Stomach (tissue), 8 donors: ENCODE measurements at regions not wholly inside any gene's neighbourhood (a gene's known extent, or its start where the extent isn't known, plus 50 kb on each side); places are given as distances from the start of the nearest gene placed in this dataset.

Experiments used
- DNase-seq, 2 donors: peaks; one replicate each; pipeline versions ENCODE4 v3.0.0 to v3.0.0-alpha.2; 2013 to 2019
- H3K27ac ChIP-seq, 5 donors: fragments of 200-600 bp in 4 of 5; sonication (generic) in 4 of 5; one replicate each; pipeline ENCODE4 v1.5.1; 2013 to 2019; ENCODE audit warnings: mild to moderate bottlenecking in 1 of 5, moderate library complexity in 1 of 5
- H3K27me3 ChIP-seq, 3 donors: fragments of 200-600 bp; sonication (generic); one replicate each; pipeline ENCODE4 v1.5.1; 2017 to 2019; ENCODE audit warnings: mixed run types in 1 of 3
- H3K36me3 ChIP-seq, 4 donors: fragments of 200-600 bp; sonication (generic); 1 replicate in 3 of 4; 2 replicates in 1 of 4; pipeline ENCODE4 v1.5.1; 2016 to 2019
- H3K4me1 ChIP-seq, 4 donors: fragments of 200-600 bp; sonication (generic); one replicate each; pipeline ENCODE4 v1.5.1; 2016 to 2019
- H3K4me3 ChIP-seq, 4 donors: fragments of 200-600 bp; sonication (generic) in 3 of 4; one replicate each; pipeline ENCODE4 v1.5.1; 2016 to 2019; ENCODE audit warnings: mild to moderate bottlenecking in 1 of 4
- H3K9me3 ChIP-seq, 4 donors: fragments of 200-600 bp; sonication (generic); one replicate each; pipeline ENCODE4 v1.5.1; 2016 to 2019
- EP300 ChIP-seq: sonication (generic); formaldehyde crosslinking; IDR thresholded peaks from one replicate; pipeline ENCODE4 v1.6.1; 2017; ENCODE audit warnings: antibody characterized with exemption
- POLR2A ChIP-seq, 4 donors: fragments of 450-650 bp; IDR thresholded peaks; one replicate each; pipeline ENCODE4 v1.6.1; 2016; ENCODE audit warnings: antibody characterized with exemption in 4 of 4, control low read depth in 2 of 4, mild to moderate bottlenecking in 1 of 4, moderate library complexity in 1 of 4
- POLR2AphosphoS5 ChIP-seq, 3 donors: sonication (generic); formaldehyde crosslinking; IDR thresholded peaks; one replicate each; pipeline ENCODE4 v1.6.1; 2016; ENCODE audit warnings: antibody characterized with exemption in 3 of 3
- WGBS, 5 donors: extraction: QIAGEN DNeasy Blood & Tissue Kit in 3 of 5; methylation state at CpG; one replicate each; pipeline versions ENCODE4 v1.1.5 to v1.1.7; 2013 to 2018; 5-methylcytosine and 5-hydroxymethylcytosine counted together
- intact Hi-C: fragments of 100-400 bp; cut with DNase I; formaldehyde crosslinking; loops from one replicate; pipeline ENCODE4 v1.15.1; 2023; ENCODE audit warnings: low total_unique reads
- TF ChIP-seq, protein P1 (sequence below), 7 experiments: fragments of 450-650 bp in 4 of 7; fragments of 200-600 bp in 3 of 7; sonication (generic) in 3 of 7; IDR thresholded peaks; one replicate each; pipeline ENCODE4 v1.5.1; 2016 to 2019; ENCODE audit warnings: antibody characterized with exemption in 7 of 7, control low read depth in 2 of 7, mild to moderate bottlenecking in 1 of 7
- donor health status: healthy with polysubstance abuse.
- donor health status: Bipolar disorder and iron deficiency.
- donor health status: healthy.

GRCh38 chr20:19045371-19045770, 167.1 kb upstream of the SLC24A3 start:
- DNase-seq = no peak
- Histone ChIP-seq H3K27ac (no peak overlapping the region), H3K9me3 (no peaks in the 10 kb centered on the region), H3K27me3 (no peaks in the 10 kb centered on the region), H3K4me1 (peaks cover 4 to 29% (median 25%) of the 10 kb centered on the region in 4 donors), H3K36me3 (no peaks in the 10 kb centered on the region), H3K4me3 (no peak overlapping the region)
- 77 to 83% (median 80%) methylated on average over 4 of the region's 4 CpGs for WGBS, 5 donors
- TF ChIP-seq, protein P1, sequence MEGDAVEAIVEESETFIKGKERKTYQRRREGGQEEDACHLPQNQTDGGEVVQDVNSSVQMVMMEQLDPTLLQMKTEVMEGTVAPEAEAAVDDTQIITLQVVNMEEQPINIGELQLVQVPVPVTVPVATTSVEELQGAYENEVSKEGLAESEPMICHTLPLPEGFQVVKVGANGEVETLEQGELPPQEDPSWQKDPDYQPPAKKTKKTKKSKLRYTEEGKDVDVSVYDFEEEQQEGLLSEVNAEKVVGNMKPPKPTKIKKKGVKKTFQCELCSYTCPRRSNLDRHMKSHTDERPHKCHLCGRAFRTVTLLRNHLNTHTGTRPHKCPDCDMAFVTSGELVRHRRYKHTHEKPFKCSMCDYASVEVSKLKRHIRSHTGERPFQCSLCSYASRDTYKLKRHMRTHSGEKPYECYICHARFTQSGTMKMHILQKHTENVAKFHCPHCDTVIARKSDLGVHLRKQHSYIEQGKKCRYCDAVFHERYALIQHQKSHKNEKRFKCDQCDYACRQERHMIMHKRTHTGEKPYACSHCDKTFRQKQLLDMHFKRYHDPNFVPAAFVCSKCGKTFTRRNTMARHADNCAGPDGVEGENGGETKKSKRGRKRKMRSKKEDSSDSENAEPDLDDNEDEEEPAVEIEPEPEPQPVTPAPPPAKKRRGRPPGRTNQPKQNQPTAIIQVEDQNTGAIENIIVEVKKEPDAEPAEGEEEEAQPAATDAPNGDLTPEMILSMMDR (IDR thresholded peaks at IDR 0.05) = no peak
- TF ChIP-seq POLR2AphosphoS5 (IDR thresholded peaks at IDR 0.05) (no peak), EP300 (no peak), POLR2A (IDR thresholded peaks at IDR 0.05) (no peak)
- intact Hi-C loops = no loop called here

DNA sequence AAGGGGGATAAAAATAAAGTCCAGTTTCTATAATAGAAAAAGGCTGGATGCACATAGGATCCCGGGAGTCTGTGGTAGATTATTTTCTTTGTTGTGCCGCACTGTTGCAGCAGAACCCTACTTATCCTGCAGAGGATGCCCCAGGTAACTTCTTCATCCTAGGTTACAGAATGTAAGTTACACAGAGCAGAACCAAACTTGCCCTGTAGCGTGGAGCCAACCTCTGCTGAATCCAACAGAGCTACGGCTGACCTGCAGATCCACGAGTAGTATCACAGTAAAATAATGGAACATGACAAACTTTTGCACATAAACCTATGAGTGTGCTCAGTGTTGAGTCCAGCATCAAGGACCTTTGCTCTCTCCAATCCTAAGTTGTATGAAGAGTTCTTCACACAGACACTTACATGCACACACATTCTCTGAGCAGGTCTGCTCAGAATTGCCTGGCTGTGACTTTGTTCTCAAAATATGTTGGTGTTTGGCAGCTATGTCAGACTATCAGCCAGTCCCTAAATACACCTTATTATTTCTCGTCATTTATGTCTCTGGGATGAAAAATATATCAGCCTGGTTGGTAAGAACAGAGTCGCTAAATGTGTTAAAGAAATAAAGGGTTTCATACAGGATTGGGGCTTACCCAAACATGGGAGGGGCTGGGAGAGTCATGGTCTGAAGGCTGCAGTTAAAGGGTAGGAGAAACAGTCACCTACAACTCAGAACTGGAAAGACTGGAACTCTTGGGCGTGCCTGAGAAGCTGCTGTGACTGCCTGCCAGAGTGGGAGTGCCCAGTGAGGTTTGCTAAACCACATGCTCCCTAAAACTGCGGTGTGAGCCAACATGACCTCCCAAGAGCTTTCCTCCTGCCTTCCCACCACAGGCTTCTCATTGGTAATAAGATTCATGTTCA, 165.1 kb upstream of the SLC24A3 start:
- intact Hi-C loops = no loop called here
- H3K9me3 ChIP-seq = no peaks in the 10 kb centered on the region
- no peaks in the 10 kb centered on the region for H3K36me3 ChIP-seq
- no peak overlapping the region for H3K4me3 ChIP-seq
- TF ChIP-seq EP300 = no peak
- peak in 2 of 3 donors; percentile 13 to 52 for TF ChIP-seq POLR2AphosphoS5 (IDR thresholded peaks at IDR 0.05)
- DNase-seq = peak; percentile 85 to 94
- H3K27me3 ChIP-seq = no peaks in the 10 kb centered on the region
- peak overlapping the region; percentile 32 to 88 (median 68) for H3K27ac ChIP-seq
- peaks cover 4 to 29% (median 25%) of the 10 kb centered on the region in 4 donors for H3K4me1 ChIP-seq
- 40 to 64% (median 44%) methylated on average over 9 of the region's 9 CpGs for WGBS, 5 donors

DNA sequence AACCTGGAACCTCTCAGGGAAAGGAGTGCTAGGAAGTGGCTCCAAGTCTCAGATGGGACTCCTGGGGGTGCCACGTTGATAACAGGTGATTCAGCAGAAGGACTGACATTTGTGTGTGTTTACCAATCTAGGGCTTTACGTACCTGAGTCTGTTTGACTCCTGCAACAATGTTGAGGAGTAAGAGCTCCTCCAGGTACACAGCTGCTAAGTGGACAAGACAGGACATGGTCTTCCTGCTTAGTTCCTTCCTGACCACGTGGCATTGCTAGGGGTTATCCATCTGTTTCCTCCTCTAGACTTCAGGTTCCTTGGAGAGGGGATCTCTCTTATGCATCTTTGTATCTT, 164.5 kb upstream of the SLC24A3 start:
- Histone ChIP-seq H3K36me3 (no peaks in the 10 kb centered on the region), H3K9me3 (no peaks in the 10 kb centered on the region), H3K27ac (peak overlapping the region; percentile 32 to 88 (median 68)), H3K4me3 (no peak overlapping the region), H3K27me3 (no peaks in the 10 kb centered on the region), H3K4me1 (peaks cover 4 to 29% (median 25%) of the 10 kb centered on the region in 4 donors)
- DNase-seq = no peak
- TF ChIP-seq POLR2A (IDR thresholded peaks at IDR 0.05) (no peak), EP300 (no peak)
- TF ChIP-seq, protein P1 (IDR thresholded peaks at IDR 0.05) = no peak
- WGBS, 5 donors = 25 to 48% (median 46%) methylated on average over 3 of the region's 3 CpGs
- intact Hi-C loops = no loop called here

DNA sequence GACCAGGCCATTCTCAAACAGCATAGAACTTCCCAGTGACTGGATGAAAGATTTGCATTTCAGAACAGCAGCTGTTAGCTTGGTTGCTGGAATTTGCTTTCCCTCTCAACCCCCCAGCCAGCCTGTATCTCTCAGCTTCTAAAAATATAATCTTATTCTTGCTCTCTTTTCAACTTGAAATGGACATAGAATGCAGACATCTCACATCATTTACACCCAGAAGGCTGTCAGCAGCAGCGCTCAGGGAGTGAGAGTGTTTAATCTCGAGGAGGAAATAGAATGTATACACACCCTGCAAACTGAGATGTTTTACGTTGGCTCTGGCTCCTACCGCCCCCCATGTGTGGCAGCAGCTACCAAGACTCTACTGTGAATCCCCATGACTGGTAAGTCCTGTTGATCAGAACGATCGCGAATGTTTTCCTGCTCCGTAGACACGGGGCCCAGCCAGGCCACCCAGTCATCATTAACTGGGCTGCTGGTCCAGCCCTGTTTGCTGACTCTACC, 163.4 kb upstream of the SLC24A3 start:
- peaks cover 4 to 29% (median 25%) of the 10 kb centered on the region in 4 donors for H3K4me1 ChIP-seq
- peak in 1 of 2 donors; percentile 70 for DNase-seq
- H3K27ac ChIP-seq = peak overlapping the region; percentile 3 to 71 (median 43)
- H3K9me3 ChIP-seq = no peaks in the 10 kb centered on the region
- no peaks in the 10 kb centered on the region for H3K36me3 ChIP-seq
- WGBS, 5 donors = 19 to 41% (median 22%) methylated on average over 9 of the region's 9 CpGs
- no peaks in the 10 kb centered on the region for H3K27me3 ChIP-seq
- intact Hi-C loops = no loop called here
- H3K4me3 ChIP-seq = no peak overlapping the region
- TF ChIP-seq EP300 (no peak), POLR2A (IDR thresholded peaks at IDR 0.05) (no peak), POLR2AphosphoS5 (IDR thresholded peaks at IDR 0.05) (no peak)
- TF ChIP-seq, protein P1 (IDR thresholded peaks at IDR 0.05) = no peak
